ENCODE measurements at regions not wholly inside any gene's neighbourhood (a gene's known extent, or its start where the extent isn't known, plus 50 kb on each side); places are given as distances from the start of the nearest gene placed in this dataset.

- Histone ChIP-seq H3K27ac (no peak overlapping the region), H3K27me3 (no peaks in the 10 kb centered on the region), H3K4me1 (no peaks in the 10 kb centered on the region), H3K9me3 (no peaks in the 10 kb centered on the region), H3K36me3 (no peaks in the 10 kb centered on the region), H3K4me3 (no peak overlapping the region)
- intact Hi-C loops (cut with DNase I; ENCODE audit: low total_unique reads), result no loop called here
- DNase-seq, result no peak
- ATAC-seq, result no peak
- in situ Hi-C loops (cut with MboI; ENCODE audit: low sequenced_read_pairs in 4 of 4), result no loop called here
- no peak for TF ChIP-seq CTCF (IDR thresholded peaks at IDR 0.05 in 4 of 5, conservative IDR thresholded peaks at IDR 0.05 in 1 of 5)
- TF ChIP-seq POLR2A (IDR thresholded peaks at IDR 0.05), result no peak
These were observed 246.9 kb downstream of the PAPSS1 start for GRCh38 chr4:107473126-107473525.

GRCh38 chr4:107472265-107472948 lies 247.6 kb downstream of the PAPSS1 start:
- Histone ChIP-seq H3K27ac (no peak overlapping the region), H3K27me3 (no peaks in the 10 kb centered on the region), H3K9me3 (no peaks in the 10 kb centered on the region), H3K4me1 (no peaks in the 10 kb centered on the region), H3K36me3 (no peaks in the 10 kb centered on the region), H3K4me3 (no peak overlapping the region)
- TF ChIP-seq POLR2A (IDR thresholded peaks at IDR 0.05) (no peak), CTCF (IDR thresholded peaks at IDR 0.05 in 4 of 5, conservative IDR thresholded peaks at IDR 0.05 in 1 of 5) (no peak)
- intact Hi-C loops (cut with DNase I; ENCODE audit: low total_unique reads), result no loop called here
- no peak for DNase-seq
- ATAC-seq, result no peak
- in situ Hi-C loops (cut with MboI; ENCODE audit: low sequenced_read_pairs in 4 of 4), result no loop called here

- no peak overlapping the region for H3K27ac ChIP-seq
- H3K27me3 ChIP-seq, result no peaks in the 10 kb centered on the region
- in situ Hi-C loops (cut with MboI; ENCODE audit: low sequenced_read_pairs in 4 of 4), result no loop called here
- ATAC-seq, result no peak
- no peak for DNase-seq
- intact Hi-C loops (cut with DNase I; ENCODE audit: low total_unique reads), result no loop called here
- H3K9me3 ChIP-seq, result no peaks in the 10 kb centered on the region
- no peaks in the 10 kb centered on the region for H3K36me3 ChIP-seq
- H3K4me1 ChIP-seq, result no peaks in the 10 kb centered on the region
- TF ChIP-seq CTCF (IDR thresholded peaks at IDR 0.05 in 4 of 5, conservative IDR thresholded peaks at IDR 0.05 in 1 of 5) (no peak), POLR2A (IDR thresholded peaks at IDR 0.05) (no peak)
- no peak overlapping the region for H3K4me3 ChIP-seq
These were observed 249.9 kb downstream of the PAPSS1 start for GRCh38 chr4:107470173-107470572.

- ATAC-seq (no peak), DNase-seq (no peak)
- in situ Hi-C loops (cut with MboI; ENCODE audit: low sequenced_read_pairs in 4 of 4), result no loop called here
- no peaks in the 10 kb centered on the region for H3K36me3 ChIP-seq
- H3K9me3 ChIP-seq, result no peaks in the 10 kb centered on the region
- no peak for TF ChIP-seq CTCF (IDR thresholded peaks at IDR 0.05 in 4 of 5, conservative IDR thresholded peaks at IDR 0.05 in 1 of 5)
- no peak for TF ChIP-seq POLR2A (IDR thresholded peaks at IDR 0.05)
- intact Hi-C loops (cut with DNase I; ENCODE audit: low total_unique reads), result no loop called here
- no peaks in the 10 kb centered on the region for H3K27me3 ChIP-seq
- H3K27ac ChIP-seq, result no peak overlapping the region
- H3K4me3 ChIP-seq, result no peak overlapping the region
- H3K4me1 ChIP-seq, result no peaks in the 10 kb centered on the region
These were observed 251.2 kb downstream of the PAPSS1 start for GRCh38 chr4:107468812-107469211.

- DNase-seq, result no peak
- H3K4me1 ChIP-seq, result no peaks in the 10 kb centered on the region
- in situ Hi-C loops (cut with MboI; ENCODE audit: low sequenced_read_pairs in 4 of 4), result no loop called here
These were observed 251.9 kb downstream of the PAPSS1 start for GRCh38 chr4:107468156-107468555.

More at GRCh38 chr4:107468156-107468555, 251.9 kb downstream of the PAPSS1 start:
- no peak for ATAC-seq
- intact Hi-C loops (cut with DNase I; ENCODE audit: low total_unique reads), result no loop called here
- H3K9me3 ChIP-seq, result no peaks in the 10 kb centered on the region
- H3K4me3 ChIP-seq, result no peak overlapping the region
- no peak overlapping the region for H3K27ac ChIP-seq
- no peaks in the 10 kb centered on the region for H3K36me3 ChIP-seq
- no peaks in the 10 kb centered on the region for H3K27me3 ChIP-seq
- no peak for TF ChIP-seq CTCF (IDR thresholded peaks at IDR 0.05 in 4 of 5, conservative IDR thresholded peaks at IDR 0.05 in 1 of 5)

All from gastrocnemius medialis (tissue), 4 donors.